H1 (cell line): ENCODE measurements at regions not wholly inside any gene's neighbourhood (a gene's known extent, or its start where the extent isn't known, plus 50 kb on each side); places are given as distances from the start of the nearest gene placed in this dataset.

Source experiments
- ASH2L ChIP-seq: fragments of 200-600, 300-600 bp; sonication (generic); IDR thresholded peaks from one replicate; pipeline ENCODE4 v1.7.1; 2017; ENCODE audit warnings: low read length
- ATF2 ChIP-seq: IDR thresholded peaks from 2 replicates; pipeline ENCODE4 v1.6.1; 2012; ENCODE audit warnings: low read length, inconsistent platforms
- BRCA1 ChIP-seq: IDR thresholded peaks from 2 replicates; pipeline ENCODE4 v1.6.1; 2012; ENCODE audit warnings: low read depth, low read length, improper control_type of control experiment
- CBX8 ChIP-seq: fragments of 300-800, 300-1000 bp; sonication (generic); IDR thresholded peaks from 2 replicates; pipeline ENCODE4 v1.7.1; 2016; ENCODE audit warnings: low read depth, low read length, borderline replicate concordance
- CREB1 ChIP-seq: IDR thresholded peaks from 2 replicates; pipeline ENCODE4 v1.6.1; 2012; ENCODE audit warnings: inconsistent platforms
- FOSL1 ChIP-seq: IDR thresholded peaks from 2 replicates; pipeline ENCODE4 v1.6.1; 2011; ENCODE audit warnings: mild to moderate bottlenecking, low read depth, low read length, moderate library complexity; ENCODE audit not compliant: insufficient read depth
- GABPA ChIP-seq: IDR thresholded peaks from 2 replicates; pipeline ENCODE4 v1.6.1; 2011; ENCODE audit warnings: mild to moderate bottlenecking, low read length, moderate library complexity, borderline replicate concordance; ENCODE audit not compliant: insufficient read depth
- KDM1A ChIP-seq: fragments of 200-600, 300-600 bp; sonication (generic); IDR thresholded peaks from 2 replicates; pipeline ENCODE4 v1.7.1; 2016; ENCODE audit warnings: mild to moderate bottlenecking, low read length, borderline replicate concordance
- MAFK ChIP-seq: IDR thresholded peaks from 2 replicates; pipeline ENCODE4 v1.6.1; 2012; ENCODE audit warnings: low read depth, mild to moderate bottlenecking, improper control_type of control experiment, low read length
- NRF1 ChIP-seq: IDR thresholded peaks from 2 replicates; pipeline ENCODE4 v1.6.1; 2011; ENCODE audit warnings: mild to moderate bottlenecking, low read depth, low read length, improper control_type of control experiment
- PHF8 ChIP-seq: fragments of 200-600 bp; sonication (generic); conservative IDR thresholded peaks from 2 replicates; pipeline ENCODE4 v1.7.1; 2012; ENCODE audit warnings: low read depth, mild to moderate bottlenecking, inconsistent platforms, low read length, moderate library complexity
- POLR2A ChIP-seq, 2 experiments: IDR thresholded peaks; 1 replicate in 1 of 2; 2 replicates in 1 of 2; pipeline ENCODE4 v1.6.1; 2011; ENCODE audit warnings: low read depth in 2 of 2, low read length in 2 of 2, mild to moderate bottlenecking in 2 of 2; ENCODE audit errors: control extremely low read depth in 1 of 2
- RAD21 ChIP-seq, 2 experiments: IDR thresholded peaks in 1 of 2; conservative IDR thresholded peaks in 1 of 2; 2 replicates each; pipeline ENCODE4 v1.6.1; 2011; ENCODE audit warnings: low read depth in 2 of 2, low read length in 2 of 2, improper control_type of control experiment in 1 of 2, inconsistent platforms in 1 of 2, mild to moderate bottlenecking in 1 of 2, moderate library complexity in 1 of 2
- RNF2 ChIP-seq: fragments of 200-900, 300-1000 bp; sonication (generic); IDR thresholded peaks from 2 replicates; pipeline ENCODE4 v1.7.1; 2016; ENCODE audit warnings: borderline replicate concordance, low read depth, mild to moderate bottlenecking, antibody characterized with exemption, low read length; ENCODE audit not compliant: poor library complexity, severe bottlenecking; ENCODE audit errors: missing control alignments
- SAP30 ChIP-seq: fragments of 300-600 bp; sonication (generic); IDR thresholded peaks from 2 replicates; pipeline ENCODE4 v1.7.1; 2012; ENCODE audit warnings: low read length, moderate library complexity, mild to moderate bottlenecking, inconsistent platforms; ENCODE audit not compliant: insufficient read depth, insufficient replicate concordance
- SIN3A ChIP-seq, 2 experiments: IDR thresholded peaks in 1 of 2; conservative IDR thresholded peaks in 1 of 2; 2 replicates each; pipeline ENCODE4 v1.6.1; 2011 to 2012; ENCODE audit warnings: low read length in 2 of 2, improper control_type of control experiment in 1 of 2, low read depth in 1 of 2, mild to moderate bottlenecking in 1 of 2
- SRF ChIP-seq: IDR thresholded peaks from 2 replicates; pipeline ENCODE4 v1.6.1; 2011; ENCODE audit warnings: mild to moderate bottlenecking, low read depth, low read length, moderate library complexity
- SUZ12 ChIP-seq: fragments of 200-600 bp; sonication (generic); IDR thresholded peaks from 2 replicates; pipeline ENCODE4 v1.6.1; 2012; ENCODE audit warnings: mild to moderate bottlenecking, inconsistent platforms, low read length, moderate library complexity, mixed read lengths
- TAF1 ChIP-seq: IDR thresholded peaks from 2 replicates; pipeline ENCODE4 v1.6.1; 2011; ENCODE audit warnings: mild to moderate bottlenecking, low read depth, low read length
- TCF12 ChIP-seq: IDR thresholded peaks from 2 replicates; pipeline ENCODE4 v1.6.1; 2011; ENCODE audit warnings: low read depth, mild to moderate bottlenecking, low read length
- TEAD4 ChIP-seq: IDR thresholded peaks from 2 replicates; pipeline ENCODE4 v1.6.1; 2012; ENCODE audit warnings: low read depth, low read length, inconsistent platforms, mixed read lengths
- YY1 ChIP-seq: IDR thresholded peaks from 2 replicates; pipeline ENCODE4 v1.6.1; 2011; ENCODE audit warnings: low read depth, mild to moderate bottlenecking, low read length
- ZNF274 ChIP-seq: IDR thresholded peaks from 2 replicates; pipeline ENCODE4 v1.7.0; 2012; ENCODE audit warnings: low read length, borderline replicate concordance; ENCODE audit errors: extremely low read depth

GRCh38 chr20:53713328-53714056 is 119.9 kb upstream of the ZNF217 start (continued):
- no peak for TF ChIP-seq FOSL1
- TF ChIP-seq MAFK, result no peak
- no peak for TF ChIP-seq ATF2
- TF ChIP-seq ZNF274, result no peak
- TF ChIP-seq KDM1A, result no peak
- no peak for TF ChIP-seq SIN3A (conservative IDR thresholded peaks at IDR 0.05 in 1 of 2, IDR thresholded peaks at IDR 0.05 in 1 of 2; ENCODE audit: low read depth in 1 of 2, low read length in 2 of 2)
- TF ChIP-seq GABPA, result no peak
- no peak for TF ChIP-seq CBX8
- TF ChIP-seq TAF1, result 0 out of 2 replicates have a peak, but pooled peaks have one; percentile 21
- no peak for TF ChIP-seq SAP30
- 0 out of 3 replicates have a peak, but pooled peaks of 1 of the 2 experiments have one; percentile 40 for TF ChIP-seq POLR2A (IDR thresholded peaks at IDR 0.05; ENCODE audit: control extremely low read depth in 1 of 2, low read depth in 2 of 2, low read length in 2 of 2)
- TF ChIP-seq TCF12, result no peak
- peak; percentile 83 for TF ChIP-seq TEAD4
- no peak for TF ChIP-seq YY1
- TF ChIP-seq SRF, result no peak
- TF ChIP-seq RNF2, result no peak
- peak in 1 of 2 experiments; percentile 28; a peak in 2 of 4 replicates for TF ChIP-seq RAD21 (IDR thresholded peaks at IDR 0.05 in 1 of 2, conservative IDR thresholded peaks at IDR 0.05 in 1 of 2; ENCODE audit: low read depth in 2 of 2, low read length in 2 of 2)
- peak; percentile 62 for TF ChIP-seq ASH2L
- TF ChIP-seq BRCA1, result no peak
- no peak for TF ChIP-seq NRF1
- no peak for TF ChIP-seq PHF8
- no peak for TF ChIP-seq SUZ12
- peak; percentile 81 for TF ChIP-seq CREB1
